CD8-positive, alpha-beta memory T cell (primary cell): ENCODE measurements at regions not wholly inside any gene's neighbourhood (a gene's known extent, or its start where the extent isn't known, plus 50 kb on each side); places are given as distances from the start of the nearest gene placed in this dataset.
"Not testable (repeated sequence)": the region's sequence is repeated elsewhere in the genome, so short reads cannot be mapped to it uniquely, and the experiment has no call there.

ENCODE experiments used
- CTCF ChIA-PET: fragments of 350-600 bp; sonication (Branson Sonifier 250); formaldehyde crosslinking; loops from one replicate; lab custom pipeline; 2021; ENCODE audit warnings: antibody characterized with exemption; lab: Charles Lee
- POLR2A ChIA-PET: fragments of 350-600 bp; sonication (Branson Sonifier 250); formaldehyde crosslinking; loops from one replicate; lab custom pipeline; 2021; ENCODE audit warnings: antibody characterized with exemption; lab: Charles Lee
- DNase-seq, 5 donors: peaks; one replicate each; pipeline versions ENCODE4 v3.0.0 to v3.0.0-alpha.2; 2020 to 2022; ENCODE audit warnings: mixed read lengths in 1 of 5
- H3K27ac ChIP-seq: one replicate; pipeline ENCODE4 v1.7.0; 2013; ENCODE audit warnings: low read depth, mild to moderate bottlenecking, low read length, moderate library complexity
- H3K27me3 ChIP-seq: 2 replicates; pipeline ENCODE4 v1.7.0; 2013; ENCODE audit warnings: low read length, mild to moderate bottlenecking; ENCODE audit not compliant: insufficient read depth, poor library complexity, severe bottlenecking
- H3K36me3 ChIP-seq: 2 replicates; pipeline ENCODE4 v1.7.0; 2013; ENCODE audit warnings: mild to moderate bottlenecking, low read length, moderate library complexity; ENCODE audit not compliant: insufficient read depth
- H3K4me1 ChIP-seq: 2 replicates; pipeline ENCODE4 v1.7.0; 2013; ENCODE audit warnings: mild to moderate bottlenecking, low read length, moderate library complexity; ENCODE audit not compliant: insufficient read depth
- H3K4me3 ChIP-seq: 2 replicates; pipeline ENCODE4 v1.7.0; 2013; ENCODE audit warnings: mild to moderate bottlenecking, low read length
- H3K9me3 ChIP-seq: 2 replicates; pipeline ENCODE4 v1.7.0; 2013; ENCODE audit warnings: mild to moderate bottlenecking, low read length
- H3K27ac Mint-ChIP-seq, 8 donors: one replicate each; pipeline ENCODE4 v1.8.0; 2020 to 2021; ENCODE audit warnings: mixed read lengths in 8 of 8, mild to moderate bottlenecking in 6 of 8, inconsistent platforms in 3 of 8, moderate library complexity in 3 of 8
- H3K27me3 Mint-ChIP-seq, 2 donors: one replicate each; pipeline ENCODE4 v1.8.0; 2020 to 2021; ENCODE audit warnings: mixed read lengths in 2 of 2, mild to moderate bottlenecking in 1 of 2, moderate library complexity in 1 of 2
- H3K36me3 Mint-ChIP-seq, 3 donors: one replicate each; pipeline ENCODE4 v1.8.0; 2020 to 2021; ENCODE audit warnings: mixed read lengths in 3 of 3, inconsistent platforms in 1 of 3, mild to moderate bottlenecking in 1 of 3
- H3K4me1 Mint-ChIP-seq, 3 donors: one replicate each; pipeline ENCODE4 v1.8.0; 2020 to 2021; ENCODE audit warnings: mixed read lengths in 3 of 3, inconsistent platforms in 1 of 3, mild to moderate bottlenecking in 1 of 3
- H3K4me3 Mint-ChIP-seq, 7 donors: one replicate each; pipeline ENCODE4 v1.8.0; 2020 to 2021; ENCODE audit warnings: mixed read lengths in 7 of 7, mild to moderate bottlenecking in 6 of 7, moderate library complexity in 4 of 7, inconsistent platforms in 2 of 7
- H3K9me3 Mint-ChIP-seq, 5 donors: one replicate each; pipeline ENCODE4 v1.8.0; 2020 to 2022; ENCODE audit warnings: mixed read lengths in 5 of 5, mild to moderate bottlenecking in 3 of 5, moderate library complexity in 2 of 5, inconsistent platforms in 1 of 5

DNA sequence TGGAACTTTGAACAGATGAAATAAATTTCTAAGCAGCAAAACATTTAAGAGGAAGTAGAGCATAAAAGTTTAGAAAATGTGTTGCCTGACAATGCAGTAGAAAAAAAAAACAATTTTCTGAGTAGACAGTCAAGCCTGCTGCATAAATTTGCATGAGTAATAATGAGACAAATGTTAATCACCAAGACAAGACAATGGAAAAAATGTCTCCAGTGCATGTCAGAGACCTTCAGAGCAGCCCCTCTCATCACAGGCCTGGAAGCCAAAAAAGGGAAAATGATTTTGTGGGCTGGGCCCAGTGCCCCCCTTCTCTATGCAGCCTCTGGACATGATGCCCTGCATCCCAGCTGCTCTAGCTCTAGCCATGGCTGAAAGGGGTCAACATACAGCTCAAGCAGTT, 204.6 kb downstream of the COX18 start:
- Histone ChIP-seq H3K27ac (no peak overlapping the region), H3K9me3 (no peaks in the 10 kb centered on the region), H3K27me3 (no peaks in the 10 kb centered on the region), H3K4me3 (no peak overlapping the region), H3K36me3 (no peaks in the 10 kb centered on the region), H3K4me1 (no peaks in the 10 kb centered on the region)
- H3K4me1 Mint-ChIP-seq: no peaks in the 10 kb centered on the region
- no peak for DNase-seq
- H3K9me3 Mint-ChIP-seq: peaks cover 4 to 11% (median 9%) of the 10 kb centered on the region in 5 donors
- H3K36me3 Mint-ChIP-seq: no peaks in the 10 kb centered on the region
- ChIA-PET POLR2A (no interaction called here), CTCF (no interaction called here)
- H3K27me3 Mint-ChIP-seq: peaks cover 0 to 3% of the 10 kb centered on the region in 2 donors
- no peak overlapping the region for H3K4me3 Mint-ChIP-seq
- H3K27ac Mint-ChIP-seq: no peak overlapping the region

DNA sequence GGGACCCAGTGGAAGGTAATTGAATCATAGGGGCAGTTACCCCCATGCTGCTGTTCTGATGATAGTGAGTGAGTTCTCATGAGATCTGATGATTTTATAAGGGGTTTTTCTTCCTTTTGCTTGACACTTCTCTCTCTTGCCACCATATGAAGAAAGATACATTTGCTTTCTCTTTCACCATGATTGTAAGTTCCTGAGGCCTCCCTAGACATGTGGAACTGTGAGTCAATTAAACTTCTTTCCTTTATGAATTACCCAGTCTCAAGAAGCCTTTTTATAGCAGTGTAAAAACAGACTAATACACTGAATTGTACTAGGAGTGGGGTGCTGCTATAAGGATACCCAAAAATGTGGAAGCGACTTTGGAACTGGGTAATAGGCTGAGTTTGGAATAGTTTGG, 205.2 kb downstream of the COX18 start:
- DNase-seq, H3K4me1 ChIP-seq, H3K27me3 ChIP-seq, CTCF ChIA-PET, H3K27ac ChIP-seq, H3K4me3 Mint-ChIP-seq, H3K27me3 Mint-ChIP-seq, H3K4me3 ChIP-seq, H3K36me3 ChIP-seq, H3K4me1 Mint-ChIP-seq, H3K36me3 Mint-ChIP-seq, POLR2A ChIA-PET, H3K9me3 ChIP-seq, H3K27ac Mint-ChIP-seq: not testable (repeated sequence)
- H3K9me3 Mint-ChIP-seq: peaks cover 4 to 11% (median 9%) of the 10 kb centered on the region in 5 donors

DNA sequence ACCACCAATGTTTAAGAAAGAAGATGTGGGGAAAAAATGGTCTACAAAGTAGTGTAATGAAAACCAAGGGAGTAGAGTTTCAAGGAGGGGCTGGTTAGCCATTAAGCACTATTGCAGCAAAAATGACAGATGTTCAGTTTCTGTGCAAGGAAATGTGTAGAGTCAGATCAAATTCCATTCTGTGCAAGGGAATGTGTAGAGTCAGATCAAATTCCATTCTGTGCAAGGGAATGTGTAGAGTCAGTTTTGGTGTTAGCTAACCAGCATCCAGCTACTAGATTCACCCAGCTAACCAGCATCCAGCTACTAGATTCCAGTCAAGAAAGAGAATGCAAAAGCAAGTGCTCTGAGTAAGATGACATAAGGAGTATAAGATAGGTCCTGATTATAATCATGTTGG, 208.8 kb downstream of the COX18 start:
- Mint-ChIP-seq H3K9me3 (peaks cover 0 to 4% (median under 1%) of the 10 kb centered on the region in 5 donors), H3K4me3 (no peak overlapping the region), H3K36me3 (no peaks in the 10 kb centered on the region), H3K27ac (no peak overlapping the region), H3K4me1 (no peaks in the 10 kb centered on the region), H3K27me3 (no peaks in the 10 kb centered on the region)
- no peak overlapping the region for H3K27ac ChIP-seq
- DNase-seq: no peak
- no peaks in the 10 kb centered on the region for H3K4me1 ChIP-seq
- no peaks in the 10 kb centered on the region for H3K27me3 ChIP-seq
- H3K36me3 ChIP-seq: no peaks in the 10 kb centered on the region
- no peaks in the 10 kb centered on the region for H3K9me3 ChIP-seq
- CTCF ChIA-PET: no interaction called here
- H3K4me3 ChIP-seq: no peak overlapping the region
- POLR2A ChIA-PET: no interaction called here

DNA sequence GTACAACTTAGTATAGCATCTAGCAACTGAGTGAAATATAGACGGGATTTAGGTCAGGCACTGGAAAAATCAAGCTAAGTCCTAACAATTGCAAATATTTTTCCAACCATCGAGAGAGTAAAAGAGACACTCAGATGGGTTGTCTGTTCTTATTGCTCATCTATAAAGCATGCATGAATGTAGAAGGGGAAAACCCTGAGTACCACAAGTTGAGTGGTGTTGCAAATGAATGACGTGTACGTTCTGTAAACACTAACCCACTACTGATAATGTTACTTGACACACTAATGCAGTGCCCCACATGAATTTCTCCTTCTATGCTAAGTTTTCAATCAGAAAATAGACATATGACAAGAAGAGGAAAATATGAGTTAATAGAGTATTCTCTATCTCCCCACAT, 211.2 kb downstream of the COX18 start:
- Histone ChIP-seq H3K9me3 (no peaks in the 10 kb centered on the region), H3K4me1 (no peaks in the 10 kb centered on the region), H3K36me3 (no peaks in the 10 kb centered on the region), H3K27me3 (no peaks in the 10 kb centered on the region), H3K27ac (no peak overlapping the region), H3K4me3 (no peak overlapping the region)
- peaks cover 0 to 6% (median 0%) of the 10 kb centered on the region in 5 donors for H3K9me3 Mint-ChIP-seq
- no peak overlapping the region for H3K4me3 Mint-ChIP-seq
- no peak for DNase-seq
- ChIA-PET POLR2A (no interaction called here), CTCF (no interaction called here)
- H3K27ac Mint-ChIP-seq: no peak overlapping the region
- H3K36me3 Mint-ChIP-seq: no peaks in the 10 kb centered on the region
- H3K27me3 Mint-ChIP-seq: no peaks in the 10 kb centered on the region
- no peaks in the 10 kb centered on the region for H3K4me1 Mint-ChIP-seq

DNA sequence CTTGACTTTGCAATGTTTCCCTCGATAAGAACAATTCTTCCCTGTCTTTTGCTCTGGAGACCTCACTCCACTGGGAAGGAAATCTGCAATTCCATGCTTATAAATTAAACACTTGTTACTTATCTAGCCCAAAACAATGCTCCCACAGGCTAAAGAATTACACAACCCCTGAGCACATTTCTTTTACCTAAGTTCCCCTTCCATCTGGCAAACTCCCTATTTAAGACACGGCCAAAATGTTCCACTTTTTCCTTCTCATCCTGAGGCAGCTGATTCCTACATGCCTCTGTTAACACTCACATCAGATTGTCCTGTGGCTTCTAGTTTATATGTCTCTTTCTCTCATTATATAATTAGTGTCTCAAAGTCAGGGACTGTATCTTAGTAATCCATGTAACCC, 211.7 kb downstream of the COX18 start:
- Mint-ChIP-seq H3K27me3 (no peaks in the 10 kb centered on the region), H3K9me3 (peaks cover 0 to 6% (median 0%) of the 10 kb centered on the region in 5 donors), H3K27ac (no peak overlapping the region), H3K36me3 (no peaks in the 10 kb centered on the region), H3K4me3 (no peak overlapping the region), H3K4me1 (no peaks in the 10 kb centered on the region)
- no peak overlapping the region for H3K4me3 ChIP-seq
- H3K27me3 ChIP-seq: no peaks in the 10 kb centered on the region
- ChIA-PET POLR2A (no interaction called here), CTCF (no interaction called here)
- no peak overlapping the region for H3K27ac ChIP-seq
- no peaks in the 10 kb centered on the region for H3K4me1 ChIP-seq
- DNase-seq: no peak
- H3K9me3 ChIP-seq: no peaks in the 10 kb centered on the region
- no peaks in the 10 kb centered on the region for H3K36me3 ChIP-seq

DNA sequence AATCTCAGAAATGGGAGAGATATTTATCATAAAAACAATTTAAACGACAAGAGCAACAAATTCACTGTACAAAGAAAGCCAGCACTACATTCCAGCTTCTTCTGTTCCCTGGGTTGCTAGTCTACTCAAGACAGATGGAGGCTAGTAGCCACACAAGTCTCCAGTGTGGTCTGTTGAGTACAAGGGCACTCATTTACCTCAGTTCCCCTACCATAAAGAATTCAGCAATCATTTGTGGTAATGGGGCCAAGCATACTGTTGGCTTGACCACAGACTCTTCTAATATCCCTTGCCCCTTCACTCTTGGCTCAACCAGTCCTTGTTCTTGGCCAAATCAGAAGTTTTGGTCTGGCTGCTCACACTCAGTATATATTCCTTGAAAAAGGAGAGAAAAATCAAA, 212.3 kb downstream of the COX18 start:
- DNase-seq: no peak
- Histone ChIP-seq H3K27me3 (no peaks in the 10 kb centered on the region), H3K4me1 (no peaks in the 10 kb centered on the region), H3K4me3 (no peak overlapping the region), H3K9me3 (no peaks in the 10 kb centered on the region), H3K27ac (no peak overlapping the region), H3K36me3 (no peaks in the 10 kb centered on the region)
- Mint-ChIP-seq H3K9me3 (peaks cover 0 to 2% (median 0%) of the 10 kb centered on the region in 5 donors), H3K27me3 (no peaks in the 10 kb centered on the region), H3K36me3 (no peaks in the 10 kb centered on the region), H3K27ac (no peak overlapping the region), H3K4me1 (no peaks in the 10 kb centered on the region), H3K4me3 (no peak overlapping the region)
- ChIA-PET POLR2A (no interaction called here), CTCF (no interaction called here)

DNA sequence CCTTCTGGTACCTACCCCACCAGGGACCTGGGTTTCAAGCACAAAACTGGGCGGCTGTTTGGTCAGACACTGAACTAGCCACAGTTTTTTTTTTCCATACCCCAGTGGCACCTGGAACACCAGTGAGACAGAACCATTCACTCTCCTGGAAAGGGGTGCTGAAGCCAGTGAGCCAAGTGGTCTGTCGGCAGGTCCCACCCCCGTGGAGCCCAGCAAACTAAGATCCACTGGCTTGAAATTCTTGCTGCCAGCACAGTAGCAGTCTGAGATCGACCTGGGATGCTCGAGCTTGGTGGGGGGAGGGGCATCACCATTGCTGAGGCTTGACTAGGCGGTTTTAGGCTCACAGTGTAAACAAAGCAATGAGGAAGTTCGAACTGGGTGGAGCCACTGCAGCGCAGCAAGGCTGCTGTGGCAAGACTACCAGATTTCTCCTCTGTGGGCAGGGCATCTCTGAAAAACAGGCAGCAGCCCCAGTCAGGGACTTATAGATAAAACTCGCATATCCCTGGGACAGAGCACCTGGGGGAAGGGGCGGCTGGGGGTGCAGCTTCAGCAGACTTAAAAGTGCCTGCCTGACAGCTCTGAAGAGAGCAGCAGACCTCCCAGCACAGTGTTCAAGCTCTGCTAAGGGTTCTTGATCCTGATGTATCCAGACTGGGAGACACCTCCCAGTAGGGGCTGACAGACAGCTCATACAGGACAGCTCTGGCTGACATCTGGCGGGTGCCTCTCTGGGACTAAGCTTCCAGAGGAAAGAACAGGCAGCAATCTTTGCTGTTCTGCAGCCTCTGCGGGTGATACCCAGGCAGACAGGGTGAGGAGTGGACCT, 223.0 kb downstream of the COX18 start:
- ChIA-PET POLR2A (no interaction called here), CTCF (no interaction called here)
- no peak for DNase-seq
- H3K9me3 ChIP-seq: no peaks in the 10 kb centered on the region
- H3K27me3 ChIP-seq: no peaks in the 10 kb centered on the region
- no peaks in the 10 kb centered on the region for H3K4me1 ChIP-seq
- H3K4me3 ChIP-seq: no peak overlapping the region
- Mint-ChIP-seq H3K27me3 (peaks cover 4 to 11% of the 10 kb centered on the region in 2 donors), H3K4me1 (no peaks in the 10 kb centered on the region), H3K4me3 (no peak overlapping the region), H3K27ac (peak overlapping the region in 1 of 8 donors; percentile 25), H3K36me3 (no peaks in the 10 kb centered on the region), H3K9me3 (peaks cover 3 to 10% (median 5%) of the 10 kb centered on the region in 5 donors)
- no peak overlapping the region for H3K27ac ChIP-seq
- H3K36me3 ChIP-seq: no peaks in the 10 kb centered on the region

DNA sequence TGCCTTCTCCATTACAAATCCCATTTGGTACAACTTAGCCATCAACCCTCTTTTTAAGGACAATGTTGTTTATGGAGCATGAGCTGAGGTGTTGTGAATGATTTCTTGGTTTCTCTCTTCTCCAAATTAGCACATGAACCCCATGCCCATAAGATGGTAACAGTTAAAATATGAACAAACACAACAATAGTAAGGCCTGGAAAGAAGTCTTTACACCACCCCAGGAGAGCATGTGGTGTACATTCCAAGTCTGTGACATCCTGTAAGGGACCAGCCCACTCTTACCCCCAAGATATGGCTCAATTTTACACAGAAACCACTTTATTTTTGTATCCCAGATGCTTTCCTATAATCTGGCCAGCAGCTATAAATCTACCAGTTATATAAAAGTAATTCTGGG, 226.1 kb downstream of the COX18 start:
- no peak overlapping the region for H3K4me3 Mint-ChIP-seq
- H3K27me3 ChIP-seq: no peaks in the 10 kb centered on the region
- H3K27me3 Mint-ChIP-seq: peaks cover 2 to 11% of the 10 kb centered on the region in 2 donors
- CTCF ChIA-PET: no interaction called here
- no peaks in the 10 kb centered on the region for H3K4me1 Mint-ChIP-seq
- no peaks in the 10 kb centered on the region for H3K4me1 ChIP-seq
- H3K9me3 ChIP-seq: no peaks in the 10 kb centered on the region
- no peak overlapping the region for H3K27ac Mint-ChIP-seq
- DNase-seq: no peak
- POLR2A ChIA-PET: no interaction called here
- peaks cover 3 to 6% (median 4%) of the 10 kb centered on the region in 5 donors for H3K9me3 Mint-ChIP-seq
- no peak overlapping the region for H3K27ac ChIP-seq
- H3K36me3 Mint-ChIP-seq: no peaks in the 10 kb centered on the region
- no peaks in the 10 kb centered on the region for H3K36me3 ChIP-seq
- no peak overlapping the region for H3K4me3 ChIP-seq
